ENCODE measurements at regions not wholly inside any gene's neighbourhood (a gene's known extent, or its start where the extent isn't known, plus 50 kb on each side); places are given as distances from the start of the nearest gene placed in this dataset.
"Not testable (repeated sequence)": the region's sequence is repeated elsewhere in the genome, so short reads cannot be mapped to it uniquely, and the experiment has no call there.

- no peak for DNase-seq
Observed at GRCh38 chr6:68010936-68011335, 624.1 kb upstream of the ADGRB3 start.

- peak; percentile 32 for DNase-seq
Observed at GRCh38 chr6:68008445-68008844, 626.6 kb upstream of the ADGRB3 start.

- DNase-seq = no peak
Observed at GRCh38 chr6:68007717-68008116, 627.4 kb upstream of the ADGRB3 start.

GRCh38 chr6:67986694-67987232, 648.3 kb upstream of the ADGRB3 start:
- no peak for DNase-seq

GRCh38 chr6:67976486-67976885, 658.6 kb upstream of the ADGRB3 start:
- no peak for DNase-seq

- DNase-seq = no peak
Observed at GRCh38 chr6:67974931-67975330, 660.2 kb upstream of the ADGRB3 start.

GRCh38 chr6:67971812-67972211, 663.3 kb upstream of the ADGRB3 start:
- no peak for DNase-seq

GRCh38 chr6:67966830-67967229, 668.3 kb upstream of the ADGRB3 start:
- DNase-seq = no peak

GRCh38 chr6:67956352-67956751, 678.7 kb upstream of the ADGRB3 start:
- no peak for DNase-seq

- DNase-seq = no peak
Observed at GRCh38 chr6:67952948-67953347, 682.1 kb upstream of the ADGRB3 start.

GRCh38 chr6:67952121-67952520, 683.0 kb upstream of the ADGRB3 start:
- DNase-seq = peak; percentile 18

GRCh38 chr6:67947762-67948161, 687.3 kb upstream of the ADGRB3 start:
- not testable (repeated sequence) for DNase-seq

GRCh38 chr6:67935976-67936477, 699.1 kb upstream of the ADGRB3 start:
- no peak for DNase-seq

- DNase-seq = peak; percentile 5
Observed at GRCh38 chr6:67933278-67933677, 701.8 kb upstream of the ADGRB3 start.

GRCh38 chr6:67922588-67922987, 712.5 kb upstream of the ADGRB3 start:
- DNase-seq = not testable (repeated sequence)

GRCh38 chr6:67920040-67920439, 715.0 kb upstream of the ADGRB3 start:
- not testable (repeated sequence) for DNase-seq

- peak; percentile 17 for DNase-seq
Observed at GRCh38 chr6:67916399-67916798, 718.7 kb upstream of the ADGRB3 start.

- no peak for DNase-seq
Observed at GRCh38 chr6:67914419-67914818, 720.7 kb upstream of the ADGRB3 start.

GRCh38 chr6:67909354-67909753, 725.7 kb upstream of the ADGRB3 start:
- DNase-seq = no peak

GRCh38 chr6:67908379-67908778, 726.7 kb upstream of the ADGRB3 start:
- no peak for DNase-seq

GRCh38 chr6:67904735-67905134, 730.3 kb upstream of the ADGRB3 start:
- not testable (repeated sequence) for DNase-seq

- no peak for DNase-seq
Observed at GRCh38 chr6:67898875-67899274, 736.2 kb upstream of the ADGRB3 start.

- no peak for DNase-seq
Observed at GRCh38 chr6:67897998-67898607, 737.0 kb upstream of the ADGRB3 start.

- DNase-seq = no peak
Observed at GRCh38 chr6:67896476-67896875, 738.6 kb upstream of the ADGRB3 start.

- DNase-seq = peak; percentile 12
Observed at GRCh38 chr6:67889682-67889995, 745.4 kb upstream of the ADGRB3 start.

Measured in fibroblast of skin of abdomen (primary cell).